Astrocyte (in vitro differentiated cells and primary cell): ENCODE measurements at regions not wholly inside any gene's neighbourhood (a gene's known extent, or its start where the extent isn't known, plus 50 kb on each side); places are given as distances from the start of the nearest gene placed in this dataset.

Experiments
- DNase-seq: peaks from one replicate; pipeline ENCODE4 v3.0.0-alpha.2; 2010; ENCODE audit warnings: low read depth
- FAIRE-seq: peaks from 2 replicates; lab custom pipeline; 2011; peaks lifted over from hg19 to GRCh38; lab: Jason Lieb, UNC
- H2AFZ ChIP-seq: 2 replicates; pipeline ENCODE4 v1.6.0; 2012; ENCODE audit warnings: low read depth, low read length, inconsistent platforms
- H3K27ac ChIP-seq: 2 replicates; pipeline ENCODE4 v1.5.1; 2011; ENCODE audit warnings: low read depth, low read length, inconsistent platforms
- H3K27me3 ChIP-seq: 2 replicates; pipeline ENCODE4 v1.6.0; 2011; ENCODE audit warnings: low read length, inconsistent platforms; ENCODE audit not compliant: insufficient read depth
- H3K36me3 ChIP-seq: 2 replicates; pipeline ENCODE4 v1.5.1; 2011; ENCODE audit warnings: low read length, inconsistent platforms; ENCODE audit not compliant: insufficient read depth
- H3K4me1 ChIP-seq: 2 replicates; pipeline ENCODE4 v1.5.1; 2011; ENCODE audit warnings: low read length, inconsistent platforms; ENCODE audit not compliant: insufficient read depth
- H3K4me2 ChIP-seq: 2 replicates; pipeline ENCODE4 v1.6.0; 2012; ENCODE audit warnings: low read length, inconsistent platforms
- H3K4me3 ChIP-seq: 2 replicates; pipeline ENCODE4 v1.5.1; 2011; ENCODE audit warnings: low read depth, mild to moderate bottlenecking, low read length, inconsistent platforms; ENCODE audit not compliant: insufficient read depth
- H3K79me2 ChIP-seq: 2 replicates; pipeline ENCODE4 v1.6.0; 2012; ENCODE audit warnings: mild to moderate bottlenecking, low read length, inconsistent platforms; ENCODE audit not compliant: insufficient read depth
- H3K9ac ChIP-seq: 2 replicates; pipeline ENCODE4 v1.6.0; 2012; ENCODE audit warnings: mild to moderate bottlenecking, low read length, inconsistent platforms
- H3K9me3 ChIP-seq: 2 replicates; pipeline ENCODE4 v1.5.1; 2012; ENCODE audit warnings: low read depth, mild to moderate bottlenecking, low read length, inconsistent platforms; ENCODE audit not compliant: insufficient read depth
- H4K20me1 ChIP-seq: 2 replicates; pipeline ENCODE4 v1.6.0; 2012; ENCODE audit warnings: low read length, inconsistent platforms; ENCODE audit not compliant: insufficient read depth
- H3K27ac Mint-ChIP-seq: one replicate; pipeline ENCODE4 v1.8.0; 2021; ENCODE audit warnings: mild to moderate bottlenecking, mixed read lengths; ENCODE audit not compliant: unreplicated experiment
- H3K27me3 Mint-ChIP-seq: one replicate; pipeline ENCODE4 v1.8.0; 2021; ENCODE audit warnings: low read depth, mixed read lengths; ENCODE audit not compliant: unreplicated experiment
- H3K36me3 Mint-ChIP-seq: one replicate; pipeline ENCODE4 v1.8.0; 2021; ENCODE audit warnings: low read depth, mixed read lengths; ENCODE audit not compliant: unreplicated experiment
- H3K4me1 Mint-ChIP-seq: one replicate; pipeline ENCODE4 v1.8.0; 2021; ENCODE audit warnings: low read depth, mixed read lengths; ENCODE audit not compliant: unreplicated experiment
- H3K4me3 Mint-ChIP-seq: one replicate; pipeline ENCODE4 v1.8.0; 2021; ENCODE audit warnings: mild to moderate bottlenecking, moderate library complexity, mixed read lengths; ENCODE audit not compliant: unreplicated experiment
- H3K9me3 Mint-ChIP-seq: one replicate; pipeline ENCODE4 v1.8.0; 2021; ENCODE audit warnings: mild to moderate bottlenecking, mixed read lengths; ENCODE audit not compliant: unreplicated experiment
- EZH2 ChIP-seq: IDR thresholded peaks from 2 replicates; pipeline ENCODE4 v1.6.1; 2012; ENCODE audit warnings: mild to moderate bottlenecking, low read length, inconsistent platforms; ENCODE audit not compliant: insufficient read depth
- TF ChIP-seq, protein P1 (sequence below): IDR thresholded peaks from 2 replicates; pipeline ENCODE4 v1.5.1; 2011; ENCODE audit warnings: low read depth, mild to moderate bottlenecking, inconsistent platforms, low read length, moderate library complexity; ENCODE audit not compliant: insufficient read depth

DNA sequence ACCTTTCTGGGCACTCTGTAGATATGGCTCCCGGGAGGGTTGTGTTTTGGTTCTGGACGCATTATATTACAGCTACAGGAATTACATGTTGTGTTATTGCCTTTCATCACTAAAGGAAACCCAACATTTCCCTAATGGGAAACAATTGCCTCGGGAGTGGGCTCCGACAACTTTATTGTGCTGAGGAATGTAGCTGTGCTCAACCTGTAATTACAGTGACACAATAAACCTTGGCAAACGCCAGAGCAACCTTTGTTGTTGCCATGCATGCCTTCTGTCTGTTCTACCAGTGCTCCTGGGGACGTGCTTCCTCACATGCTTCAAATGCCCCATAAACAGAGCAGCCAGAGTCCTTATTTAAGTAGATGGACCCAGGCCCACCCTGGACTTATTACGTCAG, 182.4 kb downstream of the DIRAS2 start:
- H3K9me3 ChIP-seq = no peaks in the 10 kb centered on the region
- Mint-ChIP-seq H3K4me3 (no peak overlapping the region), H3K27me3 (no peaks in the 10 kb centered on the region), H3K27ac (no peak overlapping the region), H3K9me3 (peaks cover 3% of the 10 kb centered on the region), H3K4me1 (no peaks in the 10 kb centered on the region), H3K36me3 (no peaks in the 10 kb centered on the region)
- H2AFZ ChIP-seq = no peak overlapping the region
- H3K27ac ChIP-seq = no peak overlapping the region
- H3K9ac ChIP-seq = no peak overlapping the region
- no peaks in the 10 kb centered on the region for H3K27me3 ChIP-seq
- DNase-seq = no peak
- H3K4me3 ChIP-seq = no peak overlapping the region
- H3K79me2 ChIP-seq = no peaks in the 10 kb centered on the region
- H3K4me1 ChIP-seq = no peaks in the 10 kb centered on the region
- H3K36me3 ChIP-seq = no peaks in the 10 kb centered on the region
- no peaks in the 10 kb centered on the region for H4K20me1 ChIP-seq
- no peak for FAIRE-seq
- no peak for TF ChIP-seq EZH2
- TF ChIP-seq, protein P1, sequence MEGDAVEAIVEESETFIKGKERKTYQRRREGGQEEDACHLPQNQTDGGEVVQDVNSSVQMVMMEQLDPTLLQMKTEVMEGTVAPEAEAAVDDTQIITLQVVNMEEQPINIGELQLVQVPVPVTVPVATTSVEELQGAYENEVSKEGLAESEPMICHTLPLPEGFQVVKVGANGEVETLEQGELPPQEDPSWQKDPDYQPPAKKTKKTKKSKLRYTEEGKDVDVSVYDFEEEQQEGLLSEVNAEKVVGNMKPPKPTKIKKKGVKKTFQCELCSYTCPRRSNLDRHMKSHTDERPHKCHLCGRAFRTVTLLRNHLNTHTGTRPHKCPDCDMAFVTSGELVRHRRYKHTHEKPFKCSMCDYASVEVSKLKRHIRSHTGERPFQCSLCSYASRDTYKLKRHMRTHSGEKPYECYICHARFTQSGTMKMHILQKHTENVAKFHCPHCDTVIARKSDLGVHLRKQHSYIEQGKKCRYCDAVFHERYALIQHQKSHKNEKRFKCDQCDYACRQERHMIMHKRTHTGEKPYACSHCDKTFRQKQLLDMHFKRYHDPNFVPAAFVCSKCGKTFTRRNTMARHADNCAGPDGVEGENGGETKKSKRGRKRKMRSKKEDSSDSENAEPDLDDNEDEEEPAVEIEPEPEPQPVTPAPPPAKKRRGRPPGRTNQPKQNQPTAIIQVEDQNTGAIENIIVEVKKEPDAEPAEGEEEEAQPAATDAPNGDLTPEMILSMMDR = no peak
- no peak overlapping the region for H3K4me2 ChIP-seq

GRCh38 chr9:90464978-90465377, 177.6 kb downstream of the DIRAS2 start:
- no peaks in the 10 kb centered on the region for H3K9me3 Mint-ChIP-seq
- no peak for DNase-seq
- Histone ChIP-seq H3K4me2 (no peak overlapping the region), H3K4me3 (no peak overlapping the region), H3K79me2 (no peaks in the 10 kb centered on the region), H3K36me3 (no peaks in the 10 kb centered on the region), H3K4me1 (no peaks in the 10 kb centered on the region), H4K20me1 (no peaks in the 10 kb centered on the region), H3K27ac (no peak overlapping the region), H3K9me3 (no peaks in the 10 kb centered on the region), H3K9ac (no peak overlapping the region), H3K27me3 (no peaks in the 10 kb centered on the region), H2AFZ (no peak overlapping the region)
- no peaks in the 10 kb centered on the region for H3K36me3 Mint-ChIP-seq
- H3K27ac Mint-ChIP-seq = no peak overlapping the region
- H3K4me1 Mint-ChIP-seq = no peaks in the 10 kb centered on the region
- no peak for FAIRE-seq
- H3K27me3 Mint-ChIP-seq = no peaks in the 10 kb centered on the region
- TF ChIP-seq, protein P1 = no peak
- TF ChIP-seq EZH2 = no peak
- no peak overlapping the region for H3K4me3 Mint-ChIP-seq

DNA sequence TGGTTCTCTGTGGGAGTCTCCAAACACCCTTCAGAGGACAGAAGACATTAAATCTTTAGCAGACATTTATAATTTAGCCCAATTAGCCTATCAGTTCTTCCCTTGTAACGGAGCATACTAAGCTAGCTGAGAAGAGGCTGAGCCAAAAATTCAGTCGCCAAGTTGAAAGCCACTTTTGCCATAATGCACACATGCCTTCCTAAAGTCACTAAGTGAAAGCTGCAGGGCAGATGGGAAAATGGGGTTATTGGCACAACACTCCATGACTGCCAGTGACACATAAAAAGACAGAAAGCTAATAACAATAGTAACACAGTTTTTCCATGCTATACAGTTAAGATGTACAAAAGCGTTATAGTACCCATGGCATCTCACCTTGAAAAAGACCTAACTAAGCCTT, 176.2 kb downstream of the DIRAS2 start:
- Mint-ChIP-seq H3K4me3 (no peak overlapping the region), H3K27me3 (no peaks in the 10 kb centered on the region), H3K4me1 (no peaks in the 10 kb centered on the region), H3K9me3 (no peaks in the 10 kb centered on the region), H3K27ac (no peak overlapping the region), H3K36me3 (no peaks in the 10 kb centered on the region)
- no peak for FAIRE-seq
- no peaks in the 10 kb centered on the region for H3K79me2 ChIP-seq
- no peak overlapping the region for H3K9ac ChIP-seq
- H3K4me3 ChIP-seq = no peak overlapping the region
- no peaks in the 10 kb centered on the region for H4K20me1 ChIP-seq
- no peaks in the 10 kb centered on the region for H3K9me3 ChIP-seq
- TF ChIP-seq EZH2 = no peak
- TF ChIP-seq, protein P1 = no peak
- no peaks in the 10 kb centered on the region for H3K4me1 ChIP-seq
- no peak overlapping the region for H3K27ac ChIP-seq
- no peak overlapping the region for H2AFZ ChIP-seq
- no peaks in the 10 kb centered on the region for H3K36me3 ChIP-seq
- no peak overlapping the region for H3K4me2 ChIP-seq
- no peak for DNase-seq
- no peaks in the 10 kb centered on the region for H3K27me3 ChIP-seq
